ENCODE measurements at regions not wholly inside any gene's neighbourhood (a gene's known extent, or its start where the extent isn't known, plus 50 kb on each side); places are given as distances from the start of the nearest gene placed in this dataset.

DNA sequence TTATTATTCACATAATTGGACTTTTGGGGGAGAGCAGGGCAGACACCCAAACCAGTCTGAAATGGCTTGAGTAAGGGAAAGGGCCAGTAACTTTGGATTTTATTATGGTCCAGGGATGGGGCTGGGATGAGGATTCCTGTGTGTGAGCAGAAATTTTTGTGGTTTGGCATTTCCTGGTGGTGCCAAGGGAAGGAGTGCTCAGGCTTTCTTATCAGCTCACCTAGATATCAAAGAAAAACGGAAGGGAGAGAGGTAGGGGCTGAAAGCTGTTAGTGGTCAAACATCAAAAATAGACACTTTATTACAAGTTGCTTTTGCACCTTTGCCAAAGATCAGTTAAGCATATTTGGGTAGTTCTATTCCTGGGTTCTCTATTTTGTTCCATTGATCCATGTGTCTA, 128.5 kb upstream of the DIPK2B start:
- in situ Hi-C loops (cut with MboI; ENCODE audit: low sequenced_read_pairs): loop anchor here (10.0 kb wide), 1 partner anchor 186 kb away; no protein-coding TSS in a partner anchor
- ChIA-PET POLR2A (ENCODE audit: unreplicated experiment) (no interaction called here), CTCF (no interaction called here)
- Histone ChIP-seq H2BK120ac (ENCODE audit: low read depth, low read length) (no peak overlapping the region), H2BK20ac (ENCODE audit: low read depth, low read length) (no peak overlapping the region), H2BK15ac (ENCODE audit: low read depth, low read length) (no peak overlapping the region), H2AFZ (replicated peaks; ENCODE audit: low read length, poor library complexity) (no peak overlapping the region), H3K36me3 (ENCODE audit: control insufficient read depth, insufficient read depth, low read length) (no peaks in the 10 kb centered on the region), H4K8ac (ENCODE audit: low read depth in 2 of 2, low read length in 2 of 2) (no peak overlapping the region), H3K9me3 (ENCODE audit: control insufficient read depth, insufficient read depth, low read length) (no peaks in the 10 kb centered on the region), H2AK9ac (replicated peaks; ENCODE audit: low read depth, low read length, poor library complexity) (no peak overlapping the region), H3K4me1 (ENCODE audit: control insufficient read depth, insufficient read depth, low read length) (no peaks in the 10 kb centered on the region), H3K23ac (ENCODE audit: low read depth, low read length) (no peak overlapping the region), H3K56ac (ENCODE audit: extremely low read depth, insufficient read depth, low read length) (no peak overlapping the region), H3K18ac (ENCODE audit: low read depth, low read length) (no peak overlapping the region), H3K9ac (ENCODE audit: low read depth, low read length) (no peak overlapping the region), H3K9me1 (ENCODE audit: insufficient read depth, low read length) (0 out of 2 replicates have a peak, but pooled peaks cover 5% of the 10 kb centered on the region), H3K27me3 (ENCODE audit: control insufficient read depth, insufficient read depth, low read length) (no peaks in the 10 kb centered on the region), H3K27ac (ENCODE audit: insufficient read depth, low read length) (no peak overlapping the region), H2BK5ac (ENCODE audit: low read depth, low read length, poor library complexity, severe bottlenecking) (no peak overlapping the region), H3K4ac (ENCODE audit: low read depth, low read length) (no peak overlapping the region), H3K4me2 (ENCODE audit: low read depth, low read length) (no peak overlapping the region), H4K5ac (ENCODE audit: low read depth, low read length) (no peak overlapping the region), H4K20me1 (ENCODE audit: insufficient read depth, low read length) (no peaks in the 10 kb centered on the region), H3K4me3 (ENCODE audit: insufficient read depth, low read depth, low read length) (no peak overlapping the region), H3K14ac (replicated peaks; ENCODE audit: low read depth, low read length) (no peak overlapping the region), H2AK5ac (ENCODE audit: low read depth, low read length) (no peak overlapping the region), H3K79me1 (ENCODE audit: low read depth in 1 of 2, low read length in 2 of 2) (peaks cover 0 to 6% of the 10 kb centered on the region in 2 experiments; a peak in 1 of 4 replicates), H4K91ac (ENCODE audit: insufficient read depth, low read depth, low read length) (no peak overlapping the region)
- dilution Hi-C loops (cut with HindIII; ENCODE audit: low sequenced_read_pairs, unreplicated experiment): no loop called here
- TF ChIP-seq RFX5 (IDR thresholded peaks at IDR 0.05; ENCODE audit: low read depth, low read length) (no peak), POLR2A (IDR thresholded peaks at IDR 0.05; ENCODE audit: low read depth, low read length) (no peak), ELK1 (IDR thresholded peaks at IDR 0.05; ENCODE audit: borderline replicate concordance, low read depth, low read length) (no peak), RAD21 (IDR thresholded peaks at IDR 0.05; ENCODE audit: low read length) (no peak), SMC3 (IDR thresholded peaks at IDR 0.05; ENCODE audit: low read depth, low read length) (no peak), MAFK (IDR thresholded peaks at IDR 0.05; ENCODE audit: low read depth, low read length) (no peak), FOS (IDR thresholded peaks at IDR 0.05; ENCODE audit: low read depth, low read length) (no peak), BHLHE40 (IDR thresholded peaks at IDR 0.05; ENCODE audit: low read depth, low read length) (no peak), USF2 (IDR thresholded peaks at IDR 0.05; ENCODE audit: low read depth, low read length) (no peak), NFE2L2 (IDR thresholded peaks at IDR 0.05; ENCODE audit: low read depth, low read length) (no peak), RCOR1 (IDR thresholded peaks at IDR 0.05; ENCODE audit: insufficient replicate concordance, low read length) (no peak), MAZ (IDR thresholded peaks at IDR 0.05; ENCODE audit: borderline replicate concordance, low read depth, low read length) (no peak), CEBPB (IDR thresholded peaks at IDR 0.05; ENCODE audit: low read depth, low read length) (no peak), MXI1 (IDR thresholded peaks at IDR 0.05; ENCODE audit: borderline replicate concordance, low read depth, low read length) (no peak), CHD1 (IDR thresholded peaks at IDR 0.05; ENCODE audit: low read depth, low read length) (no peak)
- TF ChIP-seq, protein P1, sequence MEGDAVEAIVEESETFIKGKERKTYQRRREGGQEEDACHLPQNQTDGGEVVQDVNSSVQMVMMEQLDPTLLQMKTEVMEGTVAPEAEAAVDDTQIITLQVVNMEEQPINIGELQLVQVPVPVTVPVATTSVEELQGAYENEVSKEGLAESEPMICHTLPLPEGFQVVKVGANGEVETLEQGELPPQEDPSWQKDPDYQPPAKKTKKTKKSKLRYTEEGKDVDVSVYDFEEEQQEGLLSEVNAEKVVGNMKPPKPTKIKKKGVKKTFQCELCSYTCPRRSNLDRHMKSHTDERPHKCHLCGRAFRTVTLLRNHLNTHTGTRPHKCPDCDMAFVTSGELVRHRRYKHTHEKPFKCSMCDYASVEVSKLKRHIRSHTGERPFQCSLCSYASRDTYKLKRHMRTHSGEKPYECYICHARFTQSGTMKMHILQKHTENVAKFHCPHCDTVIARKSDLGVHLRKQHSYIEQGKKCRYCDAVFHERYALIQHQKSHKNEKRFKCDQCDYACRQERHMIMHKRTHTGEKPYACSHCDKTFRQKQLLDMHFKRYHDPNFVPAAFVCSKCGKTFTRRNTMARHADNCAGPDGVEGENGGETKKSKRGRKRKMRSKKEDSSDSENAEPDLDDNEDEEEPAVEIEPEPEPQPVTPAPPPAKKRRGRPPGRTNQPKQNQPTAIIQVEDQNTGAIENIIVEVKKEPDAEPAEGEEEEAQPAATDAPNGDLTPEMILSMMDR (conservative IDR thresholded peaks at IDR 0.05; ENCODE audit: low read depth, low read length): no peak
- ATAC-seq (ENCODE audit: low read depth) (no peak), DNase-seq (no peak)
- intact Hi-C loops (cut with micrococcal nuclease): no loop called here
- no CpG with 5 or more reads among the region's 1 CpG for WGBS, 2 experiments (ENCODE audit: extremely low coverage in 2 of 2, insufficient read length in 1 of 2)
- BruUV-seq (replicated peaks): no TSS peak

Data from IMR-90 (cell line).